B cell (primary cell): ENCODE measurements at regions not wholly inside any gene's neighbourhood (a gene's known extent, or its start where the extent isn't known, plus 50 kb on each side); places are given as distances from the start of the nearest gene placed in this dataset.

Experiments
- ATAC-seq: fragments of 200-7000 bp; cut with Tn5 transposase; one replicate; pipeline ENCODE4 v1.10.0; 2021; ENCODE audit warnings: low read depth, mild to moderate bottlenecking, moderate number of reproducible peaks, moderate library complexity
- CTCF ChIA-PET: fragments of 350-600 bp; sonication (Branson Sonifier 250); formaldehyde crosslinking; loops from one replicate; lab custom pipeline; 2021; ENCODE audit warnings: antibody characterized with exemption, inconsistent platforms; lab: Charles Lee
- POLR2A ChIA-PET: fragments of 350-600 bp; sonication (Branson Sonifier 250); formaldehyde crosslinking; loops from one replicate; lab custom pipeline; 2021; ENCODE audit warnings: antibody characterized with exemption; lab: Charles Lee
- DNase-seq: peaks from one replicate; pipeline ENCODE4 v3.0.0; 2013
- H2AFZ ChIP-seq: 2 replicates; pipeline ENCODE4 v1.6.1; 2012; ENCODE audit warnings: mild to moderate bottlenecking, low read depth, low read length; ENCODE audit not compliant: insufficient read depth, poor library complexity, severe bottlenecking
- H3K27ac ChIP-seq, 2 donors: 1 replicate in 1 of 2; 2 replicates in 1 of 2; pipeline ENCODE4 v1.5.1; 2012 to 2013; ENCODE audit warnings: low read length in 2 of 2, mild to moderate bottlenecking in 2 of 2, moderate library complexity in 1 of 2
- H3K27me3 ChIP-seq, 4 experiments: fragments of 200-600 bp in 1 of 4; sonication (generic) in 1 of 4; replicated peaks in 1 of 4; 1 replicate in 2 of 4; 2 replicates in 2 of 4; pipeline versions ENCODE4 v1.6.1 to v1.7.0; 2013 to 2016; ENCODE audit warnings: low read length in 3 of 4, mild to moderate bottlenecking in 2 of 4, mixed read lengths in 1 of 4, moderate library complexity in 1 of 4; ENCODE audit not compliant: insufficient read depth in 4 of 4, control insufficient read depth in 3 of 4; ENCODE audit errors: control extremely low read depth in 1 of 4
- H3K36me3 ChIP-seq, 2 experiments: replicated peaks in 1 of 2; 1 replicate in 1 of 2; 2 replicates in 1 of 2; pipeline versions ENCODE4 v1.6.1 to v1.7.1; 2013; ENCODE audit warnings: low read length in 1 of 2; ENCODE audit not compliant: insufficient read depth in 2 of 2, control insufficient read depth in 1 of 2; ENCODE audit errors: control extremely low read depth in 1 of 2, extremely low read depth in 1 of 2
- H3K4me1 ChIP-seq, 2 donors: fragments of 200-600 bp in 1 of 2; sonication (generic) in 1 of 2; 1 replicate in 1 of 2; 2 replicates in 1 of 2; pipeline versions ENCODE4 v1.5.1 to v1.6.1; 2013 to 2017; ENCODE audit warnings: low read length in 2 of 2; ENCODE audit not compliant: control insufficient read depth in 2 of 2, insufficient read depth in 2 of 2
- H3K4me2 ChIP-seq: replicated peaks from 2 replicates; pipeline ENCODE3; 2012; ENCODE audit warnings: mild to moderate bottlenecking, low read depth, low read length; ENCODE audit not compliant: poor library complexity, severe bottlenecking
- H3K4me3 ChIP-seq, 5 experiments: fragments of 200-600 bp in 1 of 5; sonication (generic) in 1 of 5; 1 replicate in 3 of 5; 2 replicates in 2 of 5; pipeline versions ENCODE4 v1.5.1 to v1.7.0; 2011 to 2016; ENCODE audit warnings: low read length in 4 of 5, mild to moderate bottlenecking in 4 of 5, low read depth in 2 of 5, control low read depth in 1 of 5, moderate library complexity in 1 of 5; ENCODE audit not compliant: insufficient read depth in 1 of 5; ENCODE audit errors: control extremely low read depth in 1 of 5, extremely low read depth in 1 of 5
- H3K79me2 ChIP-seq: fragments of 200-600 bp; sonication (generic); one replicate; pipeline ENCODE4 v1.6.0; 2016; ENCODE audit warnings: low read length; ENCODE audit not compliant: control insufficient read depth, insufficient read depth
- H3K9ac ChIP-seq: fragments of 200-600 bp; sonication (generic); 2 replicates; pipeline ENCODE4 v1.6.1; 2017; ENCODE audit warnings: mild to moderate bottlenecking, low read length, moderate library complexity
- H3K9me3 ChIP-seq, 3 donors: one replicate each; pipeline versions ENCODE4 v1.6.1 to v1.7.1; 2013; ENCODE audit warnings: low read length in 2 of 3; ENCODE audit not compliant: control insufficient read depth in 2 of 3, insufficient read depth in 1 of 3; ENCODE audit errors: control extremely low read depth in 1 of 3
- H4K20me1 ChIP-seq: 2 replicates; pipeline ENCODE4 v1.6.0; 2012; ENCODE audit warnings: mild to moderate bottlenecking, low read length; ENCODE audit not compliant: insufficient read depth, control insufficient read depth, poor library complexity, severe bottlenecking
- H3K27ac Mint-ChIP-seq: one replicate; pipeline ENCODE4 v1.8.0; 2021; ENCODE audit warnings: mixed read lengths
- H3K27me3 Mint-ChIP-seq: one replicate; pipeline ENCODE4 v1.8.0; 2021; ENCODE audit warnings: mixed read lengths
- H3K4me1 Mint-ChIP-seq: one replicate; pipeline ENCODE4 v1.8.0; 2021; ENCODE audit warnings: mixed read lengths
- H3K4me3 Mint-ChIP-seq: one replicate; pipeline ENCODE4 v1.8.0; 2021; ENCODE audit warnings: mixed read lengths
- H3K9me3 Mint-ChIP-seq: one replicate; pipeline ENCODE4 v1.8.0; 2022; ENCODE audit warnings: mixed read lengths; ENCODE audit not compliant: insufficient read depth
- CTCF ChIP-seq: fragments of 200-600 bp; IDR thresholded peaks from one replicate; pipeline ENCODE4 v1.8.0; 2022; ENCODE audit warnings: antibody characterized with exemption, mild to moderate bottlenecking
- EZH2 ChIP-seq: IDR thresholded peaks from 2 replicates; pipeline ENCODE4 v1.6.1; 2012; ENCODE audit warnings: borderline replicate concordance, low read depth, mild to moderate bottlenecking, moderate library complexity, low read length; ENCODE audit not compliant: insufficient read depth, poor library complexity, severe bottlenecking
- WGBS: methylation state at CpG from one replicate; pipeline ENCODE4 v1.1.5; 2013; ENCODE audit warnings: missing lambda C conversion rate; ENCODE audit not compliant: insufficient coverage; 5-methylcytosine and 5-hydroxymethylcytosine counted together
- intact Hi-C: fragments of 100-400 bp; cut with micrococcal nuclease; formaldehyde crosslinking; loops from one replicate; pipeline ENCODE4 v1.10.0; 2022

GRCh38 chr15:79195239-79195638 lies 87.3 kb upstream of the ANKRD34C start:
- Histone ChIP-seq H2AFZ (no peak overlapping the region), H4K20me1 (no peaks in the 10 kb centered on the region), H3K9me3 (no peaks in the 10 kb centered on the region), H3K79me2 (no peaks in the 10 kb centered on the region), H3K27me3 (peaks cover 0 to 6% (median 0%) of the 10 kb centered on the region in 4 experiments), H3K27ac (no peak overlapping the region), H3K4me3 (no peak overlapping the region), H3K36me3 (no peaks in the 10 kb centered on the region), H3K4me1 (no peaks in the 10 kb centered on the region), H3K9ac (no peak overlapping the region), H3K4me2 (no peak overlapping the region)
- no peak for DNase-seq
- ChIA-PET POLR2A (no interaction called here), CTCF (interaction anchor here (1.6 to 2.3 kb wide), 2 partner anchors 11 to 13 kb away, joined by 4 to 16 read pairs; no protein-coding TSS in a partner anchor)
- 72% methylated on average over 3 of the region's 4 CpGs for WGBS
- Mint-ChIP-seq H3K27me3 (peaks cover 47% of the 10 kb centered on the region), H3K4me1 (no peaks in the 10 kb centered on the region), H3K4me3 (no peak overlapping the region), H3K9me3 (no peaks in the 10 kb centered on the region), H3K27ac (no peak overlapping the region)
- intact Hi-C loops: no loop called here
- no peak for ATAC-seq
- no peak for TF ChIP-seq EZH2
- TF ChIP-seq CTCF: no peak

DNA sequence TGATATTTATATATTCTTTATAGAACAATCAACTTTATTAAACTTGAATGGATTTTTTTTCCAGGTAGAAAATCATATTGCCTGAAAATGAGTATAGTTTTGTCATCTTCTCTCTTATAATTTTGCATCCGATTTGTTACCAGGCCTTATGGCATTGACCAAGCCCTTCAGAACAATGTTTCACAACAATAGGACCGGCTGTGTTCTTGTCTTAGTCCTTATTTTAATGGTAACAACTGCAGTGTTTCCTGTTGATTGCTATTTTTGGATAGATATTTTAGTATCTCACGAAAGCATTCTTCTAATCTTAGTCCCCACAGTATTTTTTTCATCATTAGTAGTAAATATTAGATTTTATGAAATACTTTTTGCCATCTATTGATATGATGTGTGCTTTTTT lies 88.1 kb upstream of the ANKRD34C start:
- Histone ChIP-seq H2AFZ (no peak overlapping the region), H3K79me2 (no peaks in the 10 kb centered on the region), H3K27me3 (peaks cover 0 to 6% (median 0%) of the 10 kb centered on the region in 4 experiments), H3K4me3 (no peak overlapping the region), H3K4me2 (no peak overlapping the region), H3K27ac (no peak overlapping the region), H4K20me1 (no peaks in the 10 kb centered on the region), H3K4me1 (no peaks in the 10 kb centered on the region), H3K9ac (no peak overlapping the region), H3K9me3 (no peaks in the 10 kb centered on the region), H3K36me3 (no peaks in the 10 kb centered on the region)
- H3K4me1 Mint-ChIP-seq: no peaks in the 10 kb centered on the region
- intact Hi-C loops: no loop called here
- CTCF ChIA-PET: interaction anchor here (1.6 to 2.3 kb wide), 2 partner anchors 10 to 14 kb away, joined by 4 to 16 read pairs; no protein-coding TSS in a partner anchor
- H3K9me3 Mint-ChIP-seq: no peaks in the 10 kb centered on the region
- peaks cover 44% of the 10 kb centered on the region for H3K27me3 Mint-ChIP-seq
- POLR2A ChIA-PET: no interaction called here
- no CpG with 5 or more reads among the region's 3 CpGs for WGBS
- no peak overlapping the region for H3K27ac Mint-ChIP-seq
- ATAC-seq (no peak), DNase-seq (no peak)
- TF ChIP-seq CTCF: no peak
- no peak for TF ChIP-seq EZH2
- H3K4me3 Mint-ChIP-seq: no peak overlapping the region
